M059J (cell line): ENCODE measurements at regions not wholly inside any gene's neighbourhood (a gene's known extent, or its start where the extent isn't known, plus 50 kb on each side); places are given as distances from the start of the nearest gene placed in this dataset.

ENCODE experiments used
- DNase-seq: peaks from one replicate; pipeline ENCODE4 v3.0.0-alpha.2; 2012; ENCODE audit warnings: low read depth

GRCh38 chr6:94376876-94377275 lies 957.5 kb upstream of the EPHA7 start:
- DNase-seq = no peak

GRCh38 chr6:94372229-94372628 lies 952.9 kb upstream of the EPHA7 start:
- DNase-seq = no peak

- DNase-seq = no peak
These were observed 948.0 kb upstream of the EPHA7 start for GRCh38 chr6:94367316-94367715.

- DNase-seq = no peak
These were observed 942.9 kb upstream of the EPHA7 start for GRCh38 chr6:94362061-94362864.

GRCh38 chr6:94361304-94362060 lies 942.1 kb upstream of the EPHA7 start:
- no peak for DNase-seq

GRCh38 chr6:94357381-94357980 lies 938.1 kb upstream of the EPHA7 start:
- DNase-seq = no peak

GRCh38 chr6:94350833-94351232 lies 931.5 kb upstream of the EPHA7 start:
- DNase-seq = no peak

GRCh38 chr6:94349227-94349626 lies 929.9 kb upstream of the EPHA7 start:
- DNase-seq = no peak

GRCh38 chr6:94344866-94345265 lies 925.5 kb upstream of the EPHA7 start:
- DNase-seq = no peak

GRCh38 chr6:94341173-94341572 lies 921.8 kb upstream of the EPHA7 start:
- no peak for DNase-seq

- no peak for DNase-seq
These were observed 904.5 kb upstream of the EPHA7 start for GRCh38 chr6:94323853-94324252.

- no peak for DNase-seq
These were observed 881.2 kb upstream of the EPHA7 start for GRCh38 chr6:94300424-94301144.

GRCh38 chr6:94289131-94289530 lies 869.8 kb upstream of the EPHA7 start:
- no peak for DNase-seq

GRCh38 chr6:94278146-94278545 lies 858.8 kb upstream of the EPHA7 start:
- no peak for DNase-seq

- DNase-seq = no peak
These were observed 853.0 kb upstream of the EPHA7 start for GRCh38 chr6:94272327-94272726.

- no peak for DNase-seq
These were observed 851.0 kb upstream of the EPHA7 start for GRCh38 chr6:94270091-94270948.

- DNase-seq = no peak
These were observed 849.9 kb upstream of the EPHA7 start for GRCh38 chr6:94269256-94269655.

- DNase-seq = no peak
These were observed 841.4 kb upstream of the EPHA7 start for GRCh38 chr6:94260765-94261164.

GRCh38 chr6:94254689-94255088 lies 835.3 kb upstream of the EPHA7 start:
- no peak for DNase-seq

GRCh38 chr6:94251878-94252277 lies 832.5 kb upstream of the EPHA7 start:
- DNase-seq = no peak

- no peak for DNase-seq
These were observed 826.0 kb upstream of the EPHA7 start for GRCh38 chr6:94245395-94245794.
